ENCODE measurements at regions not wholly inside any gene's neighbourhood (a gene's known extent, or its start where the extent isn't known, plus 50 kb on each side); places are given as distances from the start of the nearest gene placed in this dataset.

- TF ChIP-seq CTCF (conservative IDR thresholded peaks at IDR 0.05): no peak
Observed at GRCh38 chr5:96333391-96333790, 99.7 kb downstream of the PCSK1 start.

GRCh38 chr5:96332535-96333366 is 100.3 kb downstream of the PCSK1 start:
- peak overlapping the region; percentile 98 for H3K27ac ChIP-seq
- no peak for TF ChIP-seq CTCF (conservative IDR thresholded peaks at IDR 0.05)

More at GRCh38 chr5:96333391-96333790, 99.7 kb downstream of the PCSK1 start:
- peak overlapping the region; percentile 98 for H3K27ac ChIP-seq

GRCh38 chr5:96331681-96332361 is 101.2 kb downstream of the PCSK1 start:
- H3K27ac ChIP-seq: peak overlapping the region; percentile 98
- TF ChIP-seq CTCF (conservative IDR thresholded peaks at IDR 0.05): no peak

- no peak for TF ChIP-seq CTCF (conservative IDR thresholded peaks at IDR 0.05)
- peak overlapping the region; percentile 98 for H3K27ac ChIP-seq
Observed at GRCh38 chr5:96331210-96331609, 101.8 kb downstream of the PCSK1 start.

GRCh38 chr5:96330530-96331140 is 102.4 kb downstream of the PCSK1 start:
- TF ChIP-seq CTCF (conservative IDR thresholded peaks at IDR 0.05): no peak
- peak overlapping the region; percentile 98 for H3K27ac ChIP-seq

- TF ChIP-seq CTCF (conservative IDR thresholded peaks at IDR 0.05): no peak
- H3K27ac ChIP-seq: peak overlapping the region; percentile 98
Observed at GRCh38 chr5:96329886-96330529, 103.0 kb downstream of the PCSK1 start.

GRCh38 chr5:96329289-96329688 is 103.8 kb downstream of the PCSK1 start:
- no peak for TF ChIP-seq CTCF (conservative IDR thresholded peaks at IDR 0.05)
- H3K27ac ChIP-seq: peak overlapping the region; percentile 98

Measured in VCaP (cell line).